Activated CD4-positive, alpha-beta T cell treated with anti-CD3 and anti-CD28 coated beads, Interleukin-10, Interleukin-2, amounts not matched to agents 100 ng/mL and 50 ng/mL, durations not matched to agents 16 hours and 8 hours (primary cell): ENCODE measurements at regions not wholly inside any gene's neighbourhood (a gene's known extent, or its start where the extent isn't known, plus 50 kb on each side); places are given as distances from the start of the nearest gene placed in this dataset.

Experiments
- DNase-seq: peaks from one replicate; pipeline ENCODE4 v3.0.0-alpha.2; 2020

GRCh38 chr1:82462366-82462765 is 661.6 kb downstream of the ADGRL2 start:
- DNase-seq: no peak

DNA sequence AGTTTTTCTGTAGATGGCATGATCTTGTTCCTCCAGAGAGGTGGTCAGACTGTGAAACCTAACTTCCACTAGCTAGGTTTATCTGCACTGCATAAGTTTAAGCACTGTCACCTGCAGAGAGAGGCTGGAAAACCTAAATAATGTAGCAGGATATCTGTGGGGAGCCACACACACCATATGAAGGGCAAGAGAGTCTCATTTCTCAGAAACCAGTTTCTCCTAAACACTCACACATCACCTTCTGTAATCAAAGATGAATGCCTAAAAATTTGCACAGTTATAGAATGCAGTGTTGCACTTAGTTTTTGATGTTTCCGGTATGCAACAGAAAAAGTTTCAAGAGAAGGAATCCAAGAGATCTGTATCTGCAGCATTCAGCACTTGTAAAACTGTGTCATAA is 654.6 kb downstream of the ADGRL2 start:
- DNase-seq: peak; percentile 8

DNA sequence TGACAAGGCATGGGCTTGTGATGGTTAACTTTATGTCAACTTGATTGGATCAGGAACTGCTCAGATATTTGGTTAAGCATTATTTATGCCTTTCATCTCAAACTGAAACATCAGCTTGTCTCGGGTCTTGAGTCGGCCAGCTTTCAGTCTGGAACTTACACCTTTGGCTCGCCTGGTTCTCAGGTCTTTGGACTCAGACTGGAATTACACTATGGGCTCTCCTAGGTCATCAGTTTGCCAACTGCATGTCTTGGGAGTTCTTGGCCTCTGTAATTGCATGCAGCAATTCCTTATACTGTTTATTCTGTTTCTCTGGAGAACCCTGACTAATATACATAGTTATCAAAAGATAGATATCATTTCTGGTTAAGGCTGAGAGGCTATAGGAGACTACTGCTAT is 653.7 kb downstream of the ADGRL2 start:
- no peak for DNase-seq

GRCh38 chr1:82453511-82454185 is 652.9 kb downstream of the ADGRL2 start:
- DNase-seq: no peak

GRCh38 chr1:82452096-82452495 is 651.4 kb downstream of the ADGRL2 start:
- no peak for DNase-seq

DNA sequence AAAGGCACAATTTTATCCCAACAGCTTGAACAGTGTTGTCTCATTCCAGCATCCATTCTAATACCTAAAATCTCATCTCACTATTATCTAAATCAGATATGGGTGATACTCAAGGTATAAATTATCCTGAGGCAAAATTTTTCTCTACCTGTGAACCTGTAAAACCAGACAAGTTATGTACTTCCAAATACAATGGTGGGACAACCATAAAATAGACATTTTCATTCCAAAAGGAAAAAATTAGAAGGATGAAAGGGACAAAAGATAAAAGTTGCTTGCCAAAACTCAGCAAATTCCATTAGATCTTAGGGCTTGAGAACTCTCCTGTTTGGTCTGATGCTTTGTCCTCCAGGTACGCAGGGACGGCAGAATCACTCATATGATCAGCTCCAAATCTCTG is 650.5 kb downstream of the ADGRL2 start:
- no peak for DNase-seq

DNA sequence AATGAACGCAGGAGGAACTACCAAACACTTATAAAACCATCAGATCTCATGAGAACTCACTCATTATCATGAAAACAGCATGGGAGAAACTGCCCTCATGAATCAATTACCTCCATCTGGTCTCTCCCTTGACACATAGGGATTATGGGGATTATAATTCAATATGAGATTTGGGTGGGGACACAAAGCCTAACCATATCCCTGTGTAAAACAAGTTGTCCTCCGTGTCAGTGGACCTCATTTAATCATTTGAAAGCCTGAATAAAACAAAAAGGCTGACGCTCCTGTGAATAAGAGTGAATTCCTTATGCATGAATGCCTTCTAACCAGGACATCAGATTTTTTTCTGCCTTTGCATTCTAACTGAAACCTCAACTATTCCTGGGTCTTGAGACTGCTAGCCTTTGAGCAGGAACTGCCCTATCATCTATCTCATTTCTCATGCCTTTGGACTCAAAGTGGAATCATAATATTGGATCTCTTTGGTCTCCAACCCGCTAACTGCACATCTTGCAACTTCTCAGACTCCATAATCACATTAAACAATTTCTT is 648.8 kb downstream of the ADGRL2 start:
- DNase-seq: no peak

DNA sequence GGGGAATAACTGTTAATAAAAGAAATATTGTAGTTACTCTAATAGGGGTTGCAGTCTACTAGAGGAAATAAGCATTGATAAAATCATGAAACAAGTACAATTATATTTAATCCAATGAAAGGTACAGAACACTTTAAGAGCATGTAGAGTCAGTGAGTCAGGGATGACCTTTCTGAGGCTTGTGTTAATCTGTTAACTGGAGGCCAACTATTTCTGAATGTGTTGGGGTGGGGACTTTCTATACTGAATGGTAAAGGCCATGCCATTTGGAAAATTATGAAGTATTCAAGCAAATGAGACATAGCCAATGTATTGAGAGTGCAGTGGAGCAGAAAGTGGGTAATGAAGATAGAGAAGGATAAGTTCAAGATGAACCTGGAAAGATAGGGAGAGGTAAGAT is 646.2 kb downstream of the ADGRL2 start:
- no peak for DNase-seq

GRCh38 chr1:82446236-82446635 is 645.5 kb downstream of the ADGRL2 start:
- DNase-seq: no peak

DNA sequence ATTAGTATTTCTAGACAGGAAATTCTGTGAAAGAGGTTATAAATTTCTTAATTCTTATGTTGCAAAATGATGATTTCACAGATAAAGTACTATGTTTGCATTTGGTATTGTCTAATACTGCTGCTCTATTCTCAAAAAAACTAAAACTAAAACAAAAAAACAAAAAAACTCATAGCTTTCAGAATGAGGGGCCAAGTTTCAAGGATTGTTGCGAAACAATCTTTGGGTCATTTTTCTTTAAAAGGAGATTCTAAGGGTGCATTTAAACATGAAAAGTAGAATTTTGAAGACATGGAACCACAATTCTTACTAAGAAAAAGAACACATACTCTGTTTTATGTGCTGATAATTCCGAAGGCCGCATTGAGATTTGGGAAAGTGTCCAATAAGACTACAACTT is 645.1 kb downstream of the ADGRL2 start:
- no peak for DNase-seq

DNA sequence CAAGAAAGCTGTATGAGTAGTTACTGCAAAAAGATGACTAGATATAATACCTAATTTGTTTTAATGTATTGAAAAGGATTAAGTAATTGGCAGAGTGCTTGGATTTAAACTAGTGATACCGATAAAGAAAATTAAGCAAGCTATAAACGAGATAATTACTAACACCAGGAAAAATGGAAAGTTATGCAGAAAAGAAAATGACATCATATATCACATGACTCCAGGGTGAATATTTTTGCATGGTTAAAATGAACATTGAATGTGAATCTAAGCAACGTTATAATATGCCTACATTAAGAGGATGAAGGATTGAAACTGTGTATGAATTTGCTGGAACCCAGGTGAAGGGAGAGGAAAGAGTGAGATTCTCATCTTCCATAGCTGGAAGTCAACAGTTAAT is 644.4 kb downstream of the ADGRL2 start:
- DNase-seq: no peak

DNA sequence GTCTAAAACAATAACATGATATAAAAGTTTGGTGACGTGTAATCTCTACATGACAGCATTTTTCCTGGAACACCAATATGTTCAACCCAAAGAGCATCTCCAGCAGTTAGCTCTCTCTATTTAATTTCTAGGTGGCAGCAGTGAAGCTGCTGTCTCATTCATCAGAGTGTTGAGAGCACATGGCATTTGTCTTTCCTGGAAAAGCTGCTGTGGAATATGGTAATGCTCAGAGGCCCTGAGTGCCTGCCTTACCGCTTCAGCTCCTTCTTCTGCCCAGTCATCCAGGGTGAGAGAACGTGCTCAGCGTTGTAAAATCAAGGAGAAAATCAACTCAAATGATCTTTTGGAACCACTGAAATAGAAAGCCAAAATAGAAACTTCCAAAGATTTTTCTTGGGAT is 640.7 kb downstream of the ADGRL2 start:
- no peak for DNase-seq

- DNase-seq: no peak
Measured at GRCh38 chr1:82423174-82423815, 622.6 kb downstream of the ADGRL2 start.

GRCh38 chr1:82421782-82422181 is 621.0 kb downstream of the ADGRL2 start:
- no peak for DNase-seq

DNA sequence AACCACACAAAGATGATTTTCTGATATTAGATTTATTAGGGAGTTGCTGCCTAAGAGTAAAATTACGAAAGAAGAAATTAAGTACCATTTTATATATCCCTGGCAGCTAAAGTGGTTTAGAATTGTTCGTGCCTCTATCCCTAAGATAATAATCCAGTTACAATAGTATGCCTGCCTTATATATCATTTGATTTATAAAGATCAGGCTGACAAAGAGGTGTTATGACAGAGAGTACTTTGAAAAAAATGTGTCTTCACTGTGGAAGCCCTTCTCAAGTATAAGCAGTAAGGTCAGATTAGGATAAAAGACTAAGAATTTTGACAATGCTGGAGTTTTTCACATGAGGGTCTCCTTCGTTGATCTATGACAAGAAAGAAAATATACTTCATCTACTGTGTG is 619.9 kb downstream of the ADGRL2 start:
- no peak for DNase-seq

GRCh38 chr1:82411605-82412004 is 610.9 kb downstream of the ADGRL2 start:
- no peak for DNase-seq

- no peak for DNase-seq
Measured at GRCh38 chr1:82405333-82405732, 604.6 kb downstream of the ADGRL2 start.

GRCh38 chr1:82401116-82401515 is 600.4 kb downstream of the ADGRL2 start:
- no peak for DNase-seq

GRCh38 chr1:82400521-82400920 is 599.8 kb downstream of the ADGRL2 start:
- DNase-seq: no peak

DNA sequence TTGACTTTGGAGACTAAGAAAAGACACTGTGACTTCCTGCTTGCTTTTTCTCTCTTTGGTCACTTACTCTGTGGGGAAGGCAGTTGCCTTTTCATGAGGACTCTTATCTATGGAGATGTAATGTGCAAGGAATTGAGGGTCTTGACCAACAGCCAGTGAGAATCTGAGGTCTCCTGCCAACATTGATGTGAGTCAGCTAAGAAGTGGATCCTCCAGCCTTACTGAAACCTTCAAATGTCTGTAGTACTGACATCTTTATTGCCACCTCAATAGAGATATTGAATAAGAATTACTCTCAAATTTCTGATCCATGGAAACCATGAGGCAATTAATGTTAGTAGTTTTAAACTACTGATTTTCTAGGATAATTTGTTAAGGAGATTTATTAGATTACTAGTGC is 598.4 kb downstream of the ADGRL2 start:
- no peak for DNase-seq

GRCh38 chr1:82398357-82398756 is 597.6 kb downstream of the ADGRL2 start:
- DNase-seq: no peak

DNA sequence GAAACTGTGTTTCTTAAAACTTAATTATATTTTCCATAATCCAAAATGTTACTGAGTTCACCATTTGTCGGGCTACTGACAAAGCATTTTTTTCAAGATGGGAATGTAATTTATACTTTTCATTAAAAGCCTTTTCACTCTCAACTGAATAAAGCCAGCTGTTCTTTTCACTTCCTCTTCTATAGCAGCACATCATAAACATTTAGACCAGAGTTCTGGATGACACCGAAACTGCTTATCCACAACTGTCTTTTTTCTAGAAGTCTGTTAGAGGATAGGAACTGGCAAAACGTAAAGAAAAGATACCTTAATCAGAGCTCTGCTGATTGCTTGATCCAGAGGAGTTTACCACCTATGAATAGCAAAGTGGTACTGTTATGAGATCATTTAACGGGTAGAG is 594.7 kb downstream of the ADGRL2 start:
- DNase-seq: no peak

GRCh38 chr1:82392946-82393345 is 592.2 kb downstream of the ADGRL2 start:
- DNase-seq: no peak

- DNase-seq: no peak
Measured at GRCh38 chr1:82392513-82392912, 591.8 kb downstream of the ADGRL2 start.

- DNase-seq: no peak
Measured at GRCh38 chr1:82391712-82392111, 591.0 kb downstream of the ADGRL2 start.
